ENCODE measurements at regions not wholly inside any gene's neighbourhood (a gene's known extent, or its start where the extent isn't known, plus 50 kb on each side); places are given as distances from the start of the nearest gene placed in this dataset.

- no peak overlapping the region for H3K23ac ChIP-seq (ENCODE audit: low read length)
- H3K79me2 ChIP-seq (ENCODE audit: control insufficient read depth, insufficient read depth, low read length, poor library complexity) = no peaks in the 10 kb centered on the region
- WGBS (ENCODE audit: extremely low coverage, insufficient coverage, insufficient read length) = no CpG with 5 or more reads among the region's 1 CpG
- no peaks in the 10 kb centered on the region for H3K27me3 ChIP-seq (ENCODE audit: insufficient read depth, low read length)
- no peak overlapping the region for H2BK120ac ChIP-seq (ENCODE audit: insufficient read depth, low read length, poor library complexity)
- H3K9ac ChIP-seq (ENCODE audit: low read length) = no peak overlapping the region
- no peaks in the 10 kb centered on the region for H3K79me1 ChIP-seq (ENCODE audit: low read length)
- H2AFZ ChIP-seq (ENCODE audit: insufficient read depth, low read length, poor library complexity) = no peak overlapping the region
- H4K12ac ChIP-seq (ENCODE audit: low read depth, low read length) = no peak overlapping the region
- H3K36me3 ChIP-seq (ENCODE audit: control insufficient read depth in 1 of 2, insufficient read depth in 2 of 2, low read length in 2 of 2) = no peaks in the 10 kb centered on the region
- H4K91ac ChIP-seq (ENCODE audit: low read depth, low read length) = no peak overlapping the region
- no peak overlapping the region for H3K14ac ChIP-seq (ENCODE audit: low read length)
- H2BK12ac ChIP-seq (ENCODE audit: low read length) = no peak overlapping the region
- no peak overlapping the region for H2BK5ac ChIP-seq (ENCODE audit: low read depth, low read length, poor library complexity)
- peaks cover 0 to 4% of the 10 kb centered on the region in 2 experiments for H3K4me1 ChIP-seq (ENCODE audit: control insufficient read depth in 1 of 2, insufficient read depth in 2 of 2, low read length in 2 of 2)
- no peaks in the 10 kb centered on the region for H3K9me3 ChIP-seq (ENCODE audit: insufficient read depth, low read depth, low read length)
- no peak overlapping the region for H3K4me2 ChIP-seq (ENCODE audit: low read length)
- no peak overlapping the region for H3K4ac ChIP-seq (ENCODE audit: low read depth, low read length)
- DNase-seq = no peak
- H3K18ac ChIP-seq (ENCODE audit: low read length) = no peak overlapping the region
- H4K8ac ChIP-seq (ENCODE audit: low read depth, low read length) = no peak overlapping the region
- H2AK5ac ChIP-seq (ENCODE audit: low read length) = no peak overlapping the region
- H3K27ac ChIP-seq (ENCODE audit: low read depth, low read length) = no peak overlapping the region
- H3K4me3 ChIP-seq (ENCODE audit: low read depth, low read length) = no peak overlapping the region
Measured at GRCh38 chr14:51428981-51429380, 188.9 kb downstream of the TMX1 start.

- H2BK5ac ChIP-seq (ENCODE audit: low read depth, low read length, poor library complexity) = no peak overlapping the region
- no peak overlapping the region for H2BK12ac ChIP-seq (ENCODE audit: low read length)
- no peak overlapping the region for H3K23ac ChIP-seq (ENCODE audit: low read length)
- no peak overlapping the region for H3K4ac ChIP-seq (ENCODE audit: low read depth, low read length)
- H3K14ac ChIP-seq (ENCODE audit: low read length) = no peak overlapping the region
- no peak overlapping the region for H2BK120ac ChIP-seq (ENCODE audit: insufficient read depth, low read length, poor library complexity)
- no peak overlapping the region for H3K4me3 ChIP-seq (ENCODE audit: low read depth, low read length)
- no peak overlapping the region for H3K18ac ChIP-seq (ENCODE audit: low read length)
- peaks cover 0 to 2% of the 10 kb centered on the region in 2 experiments for H3K4me1 ChIP-seq (ENCODE audit: control insufficient read depth in 1 of 2, insufficient read depth in 2 of 2, low read length in 2 of 2)
- no peak overlapping the region for H4K12ac ChIP-seq (ENCODE audit: low read depth, low read length)
- no peaks in the 10 kb centered on the region for H3K79me1 ChIP-seq (ENCODE audit: low read length)
- no peak overlapping the region for H3K27ac ChIP-seq (ENCODE audit: low read depth, low read length)
- WGBS (ENCODE audit: extremely low coverage, insufficient coverage, insufficient read length) = no CpG with 5 or more reads among the region's 4 CpGs
- no peak overlapping the region for H3K9ac ChIP-seq (ENCODE audit: low read length)
- no peak overlapping the region for H2AFZ ChIP-seq (ENCODE audit: insufficient read depth, low read length, poor library complexity)
- no peaks in the 10 kb centered on the region for H3K79me2 ChIP-seq (ENCODE audit: control insufficient read depth, insufficient read depth, low read length, poor library complexity)
- no peaks in the 10 kb centered on the region for H3K9me3 ChIP-seq (ENCODE audit: insufficient read depth, low read depth, low read length)
- no peak overlapping the region for H4K8ac ChIP-seq (ENCODE audit: low read depth, low read length)
- H3K4me2 ChIP-seq (ENCODE audit: low read length) = no peak overlapping the region
- no peaks in the 10 kb centered on the region for H3K27me3 ChIP-seq (ENCODE audit: insufficient read depth, low read length)
- H3K36me3 ChIP-seq (ENCODE audit: control insufficient read depth in 1 of 2, insufficient read depth in 2 of 2, low read length in 2 of 2) = no peaks in the 10 kb centered on the region
- no peak overlapping the region for H2AK5ac ChIP-seq (ENCODE audit: low read length)
- DNase-seq = no peak
- no peak overlapping the region for H4K91ac ChIP-seq (ENCODE audit: low read depth, low read length)
Measured at GRCh38 chr14:51430079-51430478, 190.0 kb downstream of the TMX1 start.

GRCh38 chr14:51430633-51431032 lies 190.6 kb downstream of the TMX1 start:
- Histone ChIP-seq H3K79me2 (ENCODE audit: control insufficient read depth, insufficient read depth, low read length, poor library complexity) (no peaks in the 10 kb centered on the region), H3K4me3 (ENCODE audit: low read depth, low read length) (no peak overlapping the region), H2BK120ac (ENCODE audit: insufficient read depth, low read length, poor library complexity) (no peak overlapping the region), H3K27ac (ENCODE audit: low read depth, low read length) (no peak overlapping the region), H3K4me2 (ENCODE audit: low read length) (no peak overlapping the region), H3K18ac (ENCODE audit: low read length) (no peak overlapping the region), H3K9me3 (ENCODE audit: insufficient read depth, low read depth, low read length) (no peaks in the 10 kb centered on the region), H4K8ac (ENCODE audit: low read depth, low read length) (no peak overlapping the region), H2BK5ac (ENCODE audit: low read depth, low read length, poor library complexity) (no peak overlapping the region), H3K14ac (ENCODE audit: low read length) (no peak overlapping the region), H3K23ac (ENCODE audit: low read length) (no peak overlapping the region), H4K12ac (ENCODE audit: low read depth, low read length) (no peak overlapping the region), H4K91ac (ENCODE audit: low read depth, low read length) (no peak overlapping the region), H2AK5ac (ENCODE audit: low read length) (no peak overlapping the region), H2AFZ (ENCODE audit: insufficient read depth, low read length, poor library complexity) (no peak overlapping the region), H3K36me3 (ENCODE audit: control insufficient read depth in 1 of 2, insufficient read depth in 2 of 2, low read length in 2 of 2) (no peaks in the 10 kb centered on the region), H3K4me1 (ENCODE audit: control insufficient read depth in 1 of 2, insufficient read depth in 2 of 2, low read length in 2 of 2) (peaks cover 0 to 2% of the 10 kb centered on the region in 2 experiments), H3K27me3 (ENCODE audit: insufficient read depth, low read length) (no peaks in the 10 kb centered on the region), H3K79me1 (ENCODE audit: low read length) (no peaks in the 10 kb centered on the region), H2BK12ac (ENCODE audit: low read length) (no peak overlapping the region), H3K9ac (ENCODE audit: low read length) (no peak overlapping the region), H3K4ac (ENCODE audit: low read depth, low read length) (no peak overlapping the region)
- WGBS (ENCODE audit: extremely low coverage, insufficient coverage, insufficient read length) = no CpG with 5 or more reads among the region's 3 CpGs
- peak; percentile 30 to 63 for DNase-seq

GRCh38 chr14:51431033-51431709 lies 191.1 kb downstream of the TMX1 start:
- H4K12ac ChIP-seq (ENCODE audit: low read depth, low read length) = no peak overlapping the region
- H3K4ac ChIP-seq (ENCODE audit: low read depth, low read length) = no peak overlapping the region
- no peaks in the 10 kb centered on the region for H3K79me1 ChIP-seq (ENCODE audit: low read length)
- H3K14ac ChIP-seq (ENCODE audit: low read length) = no peak overlapping the region
- no peak overlapping the region for H2BK12ac ChIP-seq (ENCODE audit: low read length)
- no peaks in the 10 kb centered on the region for H3K9me3 ChIP-seq (ENCODE audit: insufficient read depth, low read depth, low read length)
- H3K23ac ChIP-seq (ENCODE audit: low read length) = no peak overlapping the region
- no peak overlapping the region for H2BK120ac ChIP-seq (ENCODE audit: insufficient read depth, low read length, poor library complexity)
- no peak overlapping the region for H3K4me2 ChIP-seq (ENCODE audit: low read length)
- peaks cover 0 to 2% of the 10 kb centered on the region in 2 experiments for H3K4me1 ChIP-seq (ENCODE audit: control insufficient read depth in 1 of 2, insufficient read depth in 2 of 2, low read length in 2 of 2)
- no peak overlapping the region for H2AFZ ChIP-seq (ENCODE audit: insufficient read depth, low read length, poor library complexity)
- no peak overlapping the region for H3K9ac ChIP-seq (ENCODE audit: low read length)
- H3K27ac ChIP-seq (ENCODE audit: low read depth, low read length) = no peak overlapping the region
- H3K27me3 ChIP-seq (ENCODE audit: insufficient read depth, low read length) = no peaks in the 10 kb centered on the region
- H2AK5ac ChIP-seq (ENCODE audit: low read length) = no peak overlapping the region
- H4K8ac ChIP-seq (ENCODE audit: low read depth, low read length) = no peak overlapping the region
- no peak overlapping the region for H3K18ac ChIP-seq (ENCODE audit: low read length)
- no peak overlapping the region for H4K91ac ChIP-seq (ENCODE audit: low read depth, low read length)
- H3K4me3 ChIP-seq (ENCODE audit: low read depth, low read length) = no peak overlapping the region
- DNase-seq = peak in 1 of 2 donors; percentile 61
- H3K36me3 ChIP-seq (ENCODE audit: control insufficient read depth in 1 of 2, insufficient read depth in 2 of 2, low read length in 2 of 2) = no peaks in the 10 kb centered on the region
- no peaks in the 10 kb centered on the region for H3K79me2 ChIP-seq (ENCODE audit: control insufficient read depth, insufficient read depth, low read length, poor library complexity)
- no CpG with 5 or more reads among the region's 3 CpGs for WGBS (ENCODE audit: extremely low coverage, insufficient coverage, insufficient read length)
- no peak overlapping the region for H2BK5ac ChIP-seq (ENCODE audit: low read depth, low read length, poor library complexity)

Measured in trophoblast cell (in vitro differentiated cells and primary cell).